Osteoblast (primary cell): ENCODE measurements at regions not wholly inside any gene's neighbourhood (a gene's known extent, or its start where the extent isn't known, plus 50 kb on each side); places are given as distances from the start of the nearest gene placed in this dataset.

ENCODE experiments used
- DNase-seq: peaks from one replicate; pipeline ENCODE4 v3.0.0; 2011; ENCODE audit warnings: low spot score, mixed read lengths; ENCODE audit not compliant: insufficient read length; ENCODE audit errors: missing footprints
- H2AFZ ChIP-seq: 2 replicates; pipeline ENCODE4 v1.6.0; 2011; ENCODE audit warnings: mild to moderate bottlenecking, low read length
- H3K27ac ChIP-seq: 2 replicates; pipeline ENCODE4 v1.5.1; 2011; ENCODE audit warnings: mild to moderate bottlenecking, low read depth, low read length, moderate library complexity
- H3K27me3 ChIP-seq: 2 replicates; pipeline ENCODE4 v1.6.0; 2012; ENCODE audit warnings: mild to moderate bottlenecking, control low read depth, inconsistent platforms, low read length, moderate library complexity; ENCODE audit not compliant: insufficient read depth
- H3K36me3 ChIP-seq: 2 replicates; pipeline ENCODE4 v1.5.1; 2011; ENCODE audit warnings: mild to moderate bottlenecking, low read length, control low read depth, moderate library complexity; ENCODE audit not compliant: insufficient read depth
- H3K4me1 ChIP-seq: 2 replicates; pipeline ENCODE4 v1.5.1; 2011; ENCODE audit warnings: mild to moderate bottlenecking, low read length, control low read depth, moderate library complexity; ENCODE audit not compliant: insufficient read depth
- H3K4me2 ChIP-seq: 2 replicates; pipeline ENCODE4 v1.6.0; 2011; ENCODE audit warnings: mild to moderate bottlenecking, low read length; ENCODE audit not compliant: insufficient read depth
- H3K4me3 ChIP-seq: fragments of 200-600 bp; sonication (generic); 3 replicates; pipeline ENCODE4 v1.5.1; 2012; ENCODE audit warnings: mild to moderate bottlenecking, low read length, inconsistent platforms; ENCODE audit not compliant: insufficient read depth
- H3K79me2 ChIP-seq: 2 replicates; pipeline ENCODE4 v1.6.0; 2012; ENCODE audit warnings: mild to moderate bottlenecking, low read length, control low read depth, inconsistent platforms; ENCODE audit not compliant: insufficient read depth
- H3K9me3 ChIP-seq: 2 replicates; pipeline ENCODE4 v1.5.1; 2011; ENCODE audit warnings: low read depth, low read length, control low read depth
- H4K20me1 ChIP-seq: 2 replicates; pipeline ENCODE4 v1.6.0; 2012; ENCODE audit warnings: mild to moderate bottlenecking, low read length, control low read depth; ENCODE audit not compliant: insufficient read depth
- CTCF ChIP-seq: IDR thresholded peaks from 2 replicates; pipeline ENCODE4 v1.5.1; 2011; ENCODE audit warnings: mild to moderate bottlenecking, low read depth, low read length, moderate library complexity; ENCODE audit errors: extremely low read depth

- Histone ChIP-seq H3K36me3 (no peaks in the 10 kb centered on the region), H3K4me2 (no peak overlapping the region), H3K4me3 (no peak overlapping the region), H3K4me1 (no peaks in the 10 kb centered on the region), H2AFZ (no peak overlapping the region), H3K27me3 (no peaks in the 10 kb centered on the region), H3K9me3 (no peaks in the 10 kb centered on the region), H4K20me1 (no peaks in the 10 kb centered on the region), H3K27ac (no peak overlapping the region), H3K79me2 (no peaks in the 10 kb centered on the region)
- TF ChIP-seq CTCF, result no peak
- no peak for DNase-seq
These were observed 113.3 kb downstream of the TRAPPC11 start for GRCh38 chr4:183772361-183772760.

GRCh38 chr4:183773790-183774189, 114.7 kb downstream of the TRAPPC11 start:
- H4K20me1 ChIP-seq, result no peaks in the 10 kb centered on the region
- H3K4me2 ChIP-seq, result no peak overlapping the region
- no peaks in the 10 kb centered on the region for H3K27me3 ChIP-seq
- H2AFZ ChIP-seq, result no peak overlapping the region
- H3K36me3 ChIP-seq, result no peaks in the 10 kb centered on the region
- H3K79me2 ChIP-seq, result no peaks in the 10 kb centered on the region
- no peak for DNase-seq
- TF ChIP-seq CTCF, result no peak
- no peak overlapping the region for H3K27ac ChIP-seq
- H3K4me1 ChIP-seq, result no peaks in the 10 kb centered on the region
- H3K4me3 ChIP-seq, result no peak overlapping the region
- H3K9me3 ChIP-seq, result no peaks in the 10 kb centered on the region

GRCh38 chr4:183783306-183783705, 121.8 kb upstream of the STOX2 start:
- no peak overlapping the region for H3K4me3 ChIP-seq
- H3K79me2 ChIP-seq, result no peaks in the 10 kb centered on the region
- H3K9me3 ChIP-seq, result no peaks in the 10 kb centered on the region
- no peak overlapping the region for H3K27ac ChIP-seq
- H3K4me1 ChIP-seq, result no peaks in the 10 kb centered on the region
- no peak overlapping the region for H2AFZ ChIP-seq
- no peak overlapping the region for H3K4me2 ChIP-seq
- no peaks in the 10 kb centered on the region for H4K20me1 ChIP-seq
- no peaks in the 10 kb centered on the region for H3K36me3 ChIP-seq
- no peak for DNase-seq
- no peak for TF ChIP-seq CTCF
- no peaks in the 10 kb centered on the region for H3K27me3 ChIP-seq

GRCh38 chr4:183783991-183784553, 121.0 kb upstream of the STOX2 start:
- Histone ChIP-seq H3K4me2 (no peak overlapping the region), H3K79me2 (no peaks in the 10 kb centered on the region), H3K27ac (no peak overlapping the region), H4K20me1 (no peaks in the 10 kb centered on the region), H3K4me1 (no peaks in the 10 kb centered on the region), H3K4me3 (no peak overlapping the region), H3K27me3 (no peaks in the 10 kb centered on the region), H2AFZ (no peak overlapping the region), H3K36me3 (no peaks in the 10 kb centered on the region), H3K9me3 (no peaks in the 10 kb centered on the region)
- DNase-seq, result no peak
- no peak for TF ChIP-seq CTCF
